Mesendoderm (in vitro differentiated cells): ENCODE measurements at regions not wholly inside any gene's neighbourhood (a gene's known extent, or its start where the extent isn't known, plus 50 kb on each side); places are given as distances from the start of the nearest gene placed in this dataset.

ENCODE experiments used
- DNase-seq: peaks from one replicate; pipeline ENCODE4 v3.0.0; 2013
- H2AK5ac ChIP-seq: 2 replicates; pipeline ENCODE4 v1.6.1; 2013; ENCODE audit warnings: low read length, inconsistent platforms
- H2BK120ac ChIP-seq: 2 replicates; pipeline ENCODE4 v1.6.1; 2013; ENCODE audit warnings: low read depth, mild to moderate bottlenecking, low read length, moderate library complexity, mixed read lengths
- H2BK15ac ChIP-seq: replicated peaks from 2 replicates; pipeline ENCODE4 v1.6.1; 2013; ENCODE audit warnings: low read depth, mild to moderate bottlenecking, moderate library complexity
- H2BK5ac ChIP-seq: 2 replicates; pipeline ENCODE4 v1.6.1; 2013; ENCODE audit warnings: low read length, inconsistent platforms
- H3K18ac ChIP-seq: 2 replicates; pipeline ENCODE4 v1.6.1; 2013; ENCODE audit warnings: mild to moderate bottlenecking, low read length, mixed read lengths
- H3K23ac ChIP-seq: one replicate; pipeline ENCODE4 v1.6.1; 2013; ENCODE audit warnings: low read length
- H3K27ac ChIP-seq: 2 replicates; pipeline ENCODE4 v1.5.1; 2013; ENCODE audit warnings: low read depth, mild to moderate bottlenecking, inconsistent platforms, low read length, moderate library complexity
- H3K27me3 ChIP-seq: 2 replicates; pipeline ENCODE4 v1.6.1; 2013; ENCODE audit warnings: low read length, control low read depth, mild to moderate bottlenecking, inconsistent platforms; ENCODE audit not compliant: insufficient read depth, poor library complexity
- H3K36me3 ChIP-seq: 2 replicates; pipeline ENCODE4 v1.6.1; 2013; ENCODE audit warnings: low read length, inconsistent platforms; ENCODE audit not compliant: control insufficient read depth, insufficient read depth
- H3K4ac ChIP-seq: one replicate; pipeline ENCODE4 v1.6.1; 2013; ENCODE audit warnings: low read depth, mild to moderate bottlenecking, low read length, moderate library complexity
- H3K4me1 ChIP-seq: 2 replicates; pipeline ENCODE4 v1.6.1; 2013; ENCODE audit warnings: low read depth, low read length, inconsistent platforms; ENCODE audit not compliant: control insufficient read depth
- H3K4me2 ChIP-seq: 2 replicates; pipeline ENCODE4 v1.6.1; 2013; ENCODE audit warnings: low read length
- H3K4me3 ChIP-seq: 2 replicates; pipeline ENCODE4 v1.5.1; 2013; ENCODE audit warnings: mild to moderate bottlenecking, low read length
- H3K56ac ChIP-seq: one replicate; pipeline ENCODE4 v1.6.1; 2013; ENCODE audit warnings: low read length
- H3K79me1 ChIP-seq: 2 replicates; pipeline ENCODE4 v1.6.1; 2013; ENCODE audit warnings: low read length, inconsistent platforms
- H3K79me2 ChIP-seq: 2 replicates; pipeline ENCODE4 v1.6.1; 2013; ENCODE audit warnings: mild to moderate bottlenecking, low read length; ENCODE audit not compliant: control insufficient read depth, insufficient read depth
- H3K9ac ChIP-seq: 2 replicates; pipeline ENCODE4 v1.6.1; 2013; ENCODE audit warnings: low read length, inconsistent platforms
- H4K5ac ChIP-seq: one replicate; pipeline ENCODE4 v1.6.1; 2013; ENCODE audit warnings: low read length
- H4K8ac ChIP-seq: one replicate; pipeline ENCODE4 v1.6.1; 2013; ENCODE audit warnings: low read depth, mild to moderate bottlenecking, control low read depth, low read length, moderate library complexity
- WGBS: extraction: QIAGEN DNeasy Blood & Tissue Kit; methylation state at CpG from one replicate; pipeline ENCODE4 v1.1.7; 2013; ENCODE audit warnings: low lambda C conversion rate, missing lambda C conversion rate; ENCODE audit not compliant: insufficient coverage; ENCODE audit errors: extremely low coverage; 5-methylcytosine and 5-hydroxymethylcytosine counted together

GRCh38 chr1:47682786-47683350 lies 245.0 kb downstream of the FOXD2 start:
- WGBS, result no CpG with 5 or more reads among the region's 6 CpGs
- H3K79me1 ChIP-seq, result no peaks in the 10 kb centered on the region
- H3K18ac ChIP-seq, result no peak overlapping the region
- no peak overlapping the region for H3K4ac ChIP-seq
- no peak overlapping the region for H3K23ac ChIP-seq
- no peak overlapping the region for H3K9ac ChIP-seq
- DNase-seq, result no peak
- H3K27ac ChIP-seq, result no peak overlapping the region
- H3K4me1 ChIP-seq, result peaks cover 11% of the 10 kb centered on the region
- H4K8ac ChIP-seq, result no peak overlapping the region
- H3K27me3 ChIP-seq, result no peaks in the 10 kb centered on the region
- H2BK5ac ChIP-seq, result no peak overlapping the region
- no peak overlapping the region for H4K5ac ChIP-seq
- H2AK5ac ChIP-seq, result no peak overlapping the region
- no peak overlapping the region for H2BK15ac ChIP-seq
- no peak overlapping the region for H3K4me3 ChIP-seq
- no peak overlapping the region for H3K56ac ChIP-seq
- no peaks in the 10 kb centered on the region for H3K79me2 ChIP-seq
- H2BK120ac ChIP-seq, result no peak overlapping the region
- no peaks in the 10 kb centered on the region for H3K36me3 ChIP-seq
- no peak overlapping the region for H3K4me2 ChIP-seq

- WGBS, result no CpG with 5 or more reads among the region's 3 CpGs
- Histone ChIP-seq H3K4me1 (peaks cover 14% of the 10 kb centered on the region), H3K4ac (no peak overlapping the region), H3K27me3 (no peaks in the 10 kb centered on the region), H3K18ac (no peak overlapping the region), H3K23ac (no peak overlapping the region), H4K5ac (no peak overlapping the region), H3K79me1 (no peaks in the 10 kb centered on the region), H3K4me3 (no peak overlapping the region), H2BK5ac (no peak overlapping the region), H3K56ac (no peak overlapping the region), H4K8ac (no peak overlapping the region), H3K4me2 (no peak overlapping the region), H2AK5ac (no peak overlapping the region), H2BK120ac (no peak overlapping the region), H3K79me2 (no peaks in the 10 kb centered on the region), H3K9ac (no peak overlapping the region), H3K27ac (no peak overlapping the region), H2BK15ac (no peak overlapping the region), H3K36me3 (no peaks in the 10 kb centered on the region)
- no peak for DNase-seq
Measured at GRCh38 chr1:47683401-47683800, 245.6 kb downstream of the FOXD2 start.

GRCh38 chr1:47684518-47684917 lies 246.7 kb downstream of the FOXD2 start:
- Histone ChIP-seq H3K36me3 (no peaks in the 10 kb centered on the region), H3K4me2 (no peak overlapping the region), H4K5ac (no peak overlapping the region), H2BK120ac (no peak overlapping the region), H3K4ac (no peak overlapping the region), H3K27ac (no peak overlapping the region), H3K56ac (no peak overlapping the region), H4K8ac (no peak overlapping the region), H3K23ac (no peak overlapping the region), H3K18ac (no peak overlapping the region), H2AK5ac (no peak overlapping the region), H3K79me1 (no peaks in the 10 kb centered on the region), H3K79me2 (no peaks in the 10 kb centered on the region), H3K4me3 (no peak overlapping the region), H3K4me1 (peaks cover 14% of the 10 kb centered on the region), H3K9ac (no peak overlapping the region), H2BK5ac (no peak overlapping the region), H2BK15ac (no peak overlapping the region), H3K27me3 (no peaks in the 10 kb centered on the region)
- DNase-seq, result no peak
- WGBS, result no CpG with 5 or more reads among the region's 6 CpGs

GRCh38 chr1:47684964-47685762 lies 247.3 kb downstream of the FOXD2 start:
- no peak overlapping the region for H2BK120ac ChIP-seq
- no peak overlapping the region for H4K5ac ChIP-seq
- no peak overlapping the region for H3K4me2 ChIP-seq
- no peaks in the 10 kb centered on the region for H3K79me1 ChIP-seq
- H3K56ac ChIP-seq, result no peak overlapping the region
- WGBS, result no CpG with 5 or more reads among the region's 11 CpGs
- H3K27me3 ChIP-seq, result no peaks in the 10 kb centered on the region
- H2AK5ac ChIP-seq, result no peak overlapping the region
- H3K4ac ChIP-seq, result no peak overlapping the region
- H3K9ac ChIP-seq, result no peak overlapping the region
- no peak overlapping the region for H4K8ac ChIP-seq
- H3K27ac ChIP-seq, result no peak overlapping the region
- no peak for DNase-seq
- H3K18ac ChIP-seq, result no peak overlapping the region
- H2BK5ac ChIP-seq, result no peak overlapping the region
- peaks cover 14% of the 10 kb centered on the region for H3K4me1 ChIP-seq
- H3K36me3 ChIP-seq, result no peaks in the 10 kb centered on the region
- no peak overlapping the region for H3K4me3 ChIP-seq
- no peak overlapping the region for H3K23ac ChIP-seq
- H2BK15ac ChIP-seq, result no peak overlapping the region
- no peaks in the 10 kb centered on the region for H3K79me2 ChIP-seq

GRCh38 chr1:47685763-47686066 lies 247.9 kb downstream of the FOXD2 start:
- Histone ChIP-seq H2BK120ac (no peak overlapping the region), H3K4me2 (no peak overlapping the region), H2BK5ac (no peak overlapping the region), H3K79me2 (no peaks in the 10 kb centered on the region), H3K23ac (no peak overlapping the region), H3K27me3 (no peaks in the 10 kb centered on the region), H2BK15ac (no peak overlapping the region), H3K27ac (no peak overlapping the region), H2AK5ac (no peak overlapping the region), H3K9ac (no peak overlapping the region), H3K4me3 (no peak overlapping the region), H3K36me3 (no peaks in the 10 kb centered on the region), H4K5ac (no peak overlapping the region), H3K4me1 (peaks cover 14% of the 10 kb centered on the region), H3K56ac (no peak overlapping the region), H3K4ac (no peak overlapping the region), H3K79me1 (no peaks in the 10 kb centered on the region), H4K8ac (no peak overlapping the region), H3K18ac (no peak overlapping the region)
- WGBS, result no CpG with 5 or more reads among the region's 2 CpGs
- no peak for DNase-seq
